ENCODE measurements at regions not wholly inside any gene's neighbourhood (a gene's known extent, or its start where the extent isn't known, plus 50 kb on each side); places are given as distances from the start of the nearest gene placed in this dataset.

- DNase-seq (ENCODE audit: low read depth), result no peak
Observed at GRCh38 chr5:67413721-67414120, 217.1 kb upstream of the CD180 start.

- no peak for DNase-seq (ENCODE audit: low read depth)
Observed at GRCh38 chr5:67409126-67409777, 212.7 kb upstream of the CD180 start.

GRCh38 chr5:67407979-67408378, 211.4 kb upstream of the CD180 start:
- DNase-seq (ENCODE audit: low read depth), result no peak

GRCh38 chr5:67405755-67406154, 209.2 kb upstream of the CD180 start:
- DNase-seq (ENCODE audit: low read depth), result no peak

GRCh38 chr5:67405101-67405364, 208.4 kb upstream of the CD180 start:
- DNase-seq (ENCODE audit: low read depth), result no peak

- no peak for DNase-seq (ENCODE audit: low read depth)
Observed at GRCh38 chr5:67404256-67405100, 207.9 kb upstream of the CD180 start.

- DNase-seq (ENCODE audit: low read depth), result no peak
Observed at GRCh38 chr5:67402526-67402925, 205.9 kb upstream of the CD180 start.

- DNase-seq (ENCODE audit: low read depth), result no peak
Observed at GRCh38 chr5:67401172-67401571, 204.6 kb upstream of the CD180 start.

- DNase-seq (ENCODE audit: low read depth), result no peak
Observed at GRCh38 chr5:67400752-67401151, 204.2 kb upstream of the CD180 start.

GRCh38 chr5:67395790-67396418, 199.3 kb upstream of the CD180 start:
- no peak for DNase-seq (ENCODE audit: low read depth)

- no peak for DNase-seq (ENCODE audit: low read depth)
Observed at GRCh38 chr5:67393211-67393610, 196.6 kb upstream of the CD180 start.

- DNase-seq (ENCODE audit: low read depth), result no peak
Observed at GRCh38 chr5:67390935-67391334, 194.3 kb upstream of the CD180 start.

GRCh38 chr5:67383451-67383850, 186.9 kb upstream of the CD180 start:
- no peak for DNase-seq (ENCODE audit: low read depth)

- DNase-seq (ENCODE audit: low read depth), result no peak
Observed at GRCh38 chr5:67381236-67381880, 184.8 kb upstream of the CD180 start.

- DNase-seq (ENCODE audit: low read depth), result no peak
Observed at GRCh38 chr5:67380431-67380830, 183.8 kb upstream of the CD180 start.

GRCh38 chr5:67379753-67380152, 183.2 kb upstream of the CD180 start:
- DNase-seq (ENCODE audit: low read depth), result no peak

- no peak for DNase-seq (ENCODE audit: low read depth)
Observed at GRCh38 chr5:67378256-67378655, 181.7 kb upstream of the CD180 start.

- no peak for DNase-seq (ENCODE audit: low read depth)
Observed at GRCh38 chr5:67377631-67378030, 181.0 kb upstream of the CD180 start.

- DNase-seq (ENCODE audit: low read depth), result no peak
Observed at GRCh38 chr5:67375606-67376005, 179.0 kb upstream of the CD180 start.

- no peak for DNase-seq (ENCODE audit: low read depth)
Observed at GRCh38 chr5:67374378-67374777, 177.8 kb upstream of the CD180 start.

- no peak for DNase-seq (ENCODE audit: low read depth)
Observed at GRCh38 chr5:67373518-67373917, 176.9 kb upstream of the CD180 start.

GRCh38 chr5:67372887-67373286, 176.3 kb upstream of the CD180 start:
- DNase-seq (ENCODE audit: low read depth), result no peak

GRCh38 chr5:67371924-67372323, 175.3 kb upstream of the CD180 start:
- no peak for DNase-seq (ENCODE audit: low read depth)
